BJ (cell line): ENCODE measurements at regions not wholly inside any gene's neighbourhood (a gene's known extent, or its start where the extent isn't known, plus 50 kb on each side); places are given as distances from the start of the nearest gene placed in this dataset.

ENCODE experiments used
- CTCF ChIA-PET: fragments of 350-600 bp; formaldehyde crosslinking; extraction: SDS; loops from one replicate; lab custom pipeline; 2021; ENCODE audit warnings: antibody characterized with exemption, inconsistent platforms; lab: Yijun Ruan, JAX
- POLR2A ChIA-PET: fragments of 300-600 bp; sonication (Branson Sonifier 250); formaldehyde crosslinking; extraction: SDS; loops from one replicate; lab custom pipeline; 2021; ENCODE audit warnings: antibody characterized with exemption; lab: Charles Lee
- DNase-seq: peaks from one replicate; pipeline ENCODE4 v3.0.0-alpha.2; 2011; ENCODE audit warnings: low read depth
- H3K27me3 ChIP-seq: 2 replicates; pipeline ENCODE4 v1.6.0; 2011; ENCODE audit warnings: low read length; ENCODE audit not compliant: control insufficient read depth, insufficient read depth
- H3K36me3 ChIP-seq: 2 replicates; pipeline ENCODE4 v1.5.1; 2011; ENCODE audit warnings: low read length; ENCODE audit not compliant: control insufficient read depth, insufficient read depth
- H3K4me3 ChIP-seq: 2 replicates; pipeline ENCODE4 v1.5.1; 2011; ENCODE audit warnings: low read depth, mild to moderate bottlenecking, control low read depth, low read length
- CTCF ChIP-seq: IDR thresholded peaks from 2 replicates; pipeline ENCODE4 v1.5.1; 2011; ENCODE audit warnings: low read depth, mild to moderate bottlenecking, control low read depth, inconsistent platforms, low read length, moderate library complexity; ENCODE audit not compliant: insufficient read depth

- DNase-seq = no peak
- no peaks in the 10 kb centered on the region for H3K36me3 ChIP-seq
- H3K4me3 ChIP-seq = no peak overlapping the region
- CTCF ChIA-PET = no interaction called here
- no peaks in the 10 kb centered on the region for H3K27me3 ChIP-seq
- TF ChIP-seq CTCF = no peak
- POLR2A ChIA-PET = no interaction called here
These were observed 314.0 kb upstream of the SMARCA2 start for GRCh38 chr9:1701113-1701512.

GRCh38 chr9:1702701-1703100 lies 312.4 kb upstream of the SMARCA2 start:
- no peak for TF ChIP-seq CTCF
- no peak for DNase-seq
- ChIA-PET CTCF (no interaction called here), POLR2A (no interaction called here)
- no peak overlapping the region for H3K4me3 ChIP-seq
- H3K27me3 ChIP-seq = no peaks in the 10 kb centered on the region
- H3K36me3 ChIP-seq = no peaks in the 10 kb centered on the region

- no peaks in the 10 kb centered on the region for H3K36me3 ChIP-seq
These were observed 307.9 kb upstream of the SMARCA2 start for GRCh38 chr9:1707291-1707690.

GRCh38 chr9:1708219-1708618 lies 306.9 kb upstream of the SMARCA2 start:
- DNase-seq = no peak
- H3K27me3 ChIP-seq = no peaks in the 10 kb centered on the region
- H3K4me3 ChIP-seq = no peak overlapping the region
- H3K36me3 ChIP-seq = no peaks in the 10 kb centered on the region
- ChIA-PET POLR2A (no interaction called here), CTCF (no interaction called here)
- no peak for TF ChIP-seq CTCF

More at GRCh38 chr9:1707291-1707690, 307.9 kb upstream of the SMARCA2 start:
- POLR2A ChIA-PET = no interaction called here
- Histone ChIP-seq H3K27me3 (no peaks in the 10 kb centered on the region), H3K4me3 (no peak overlapping the region)
- DNase-seq = no peak
- CTCF ChIA-PET = no interaction called here
- TF ChIP-seq CTCF = no peak

- Histone ChIP-seq H3K36me3 (no peaks in the 10 kb centered on the region), H3K27me3 (no peaks in the 10 kb centered on the region), H3K4me3 (no peak overlapping the region)
- POLR2A ChIA-PET = no interaction called here
- DNase-seq = no peak
- CTCF ChIA-PET = no interaction called here
- peak; percentile 26; the same call in 1 of the 2 replicates for TF ChIP-seq CTCF
These were observed 305.8 kb upstream of the SMARCA2 start for GRCh38 chr9:1709347-1709746.
